B cell (primary cell): ENCODE measurements at regions not wholly inside any gene's neighbourhood (a gene's known extent, or its start where the extent isn't known, plus 50 kb on each side); places are given as distances from the start of the nearest gene placed in this dataset.

Experiments used
- ATAC-seq: fragments of 200-7000 bp; cut with Tn5 transposase; one replicate; pipeline ENCODE4 v1.10.0; 2021; ENCODE audit warnings: low read depth, mild to moderate bottlenecking, moderate number of reproducible peaks, moderate library complexity
- CTCF ChIA-PET: fragments of 350-600 bp; sonication (Branson Sonifier 250); formaldehyde crosslinking; loops from one replicate; lab custom pipeline; 2021; ENCODE audit warnings: antibody characterized with exemption, inconsistent platforms; lab: Charles Lee
- POLR2A ChIA-PET: fragments of 350-600 bp; sonication (Branson Sonifier 250); formaldehyde crosslinking; loops from one replicate; lab custom pipeline; 2021; ENCODE audit warnings: antibody characterized with exemption; lab: Charles Lee
- DNase-seq: peaks from one replicate; pipeline ENCODE4 v3.0.0; 2013
- H2AFZ ChIP-seq: 2 replicates; pipeline ENCODE4 v1.6.1; 2012; ENCODE audit warnings: mild to moderate bottlenecking, low read depth, low read length; ENCODE audit not compliant: insufficient read depth, poor library complexity, severe bottlenecking
- H3K27ac ChIP-seq, 2 donors: 1 replicate in 1 of 2; 2 replicates in 1 of 2; pipeline ENCODE4 v1.5.1; 2012 to 2013; ENCODE audit warnings: low read length in 2 of 2, mild to moderate bottlenecking in 2 of 2, moderate library complexity in 1 of 2
- H3K27me3 ChIP-seq, 4 experiments: fragments of 200-600 bp in 1 of 4; sonication (generic) in 1 of 4; replicated peaks in 1 of 4; 1 replicate in 2 of 4; 2 replicates in 2 of 4; pipeline versions ENCODE4 v1.6.1 to v1.7.0; 2013 to 2016; ENCODE audit warnings: low read length in 3 of 4, mild to moderate bottlenecking in 2 of 4, mixed read lengths in 1 of 4, moderate library complexity in 1 of 4; ENCODE audit not compliant: insufficient read depth in 4 of 4, control insufficient read depth in 3 of 4; ENCODE audit errors: control extremely low read depth in 1 of 4
- H3K36me3 ChIP-seq, 2 experiments: replicated peaks in 1 of 2; 1 replicate in 1 of 2; 2 replicates in 1 of 2; pipeline versions ENCODE4 v1.6.1 to v1.7.1; 2013; ENCODE audit warnings: low read length in 1 of 2; ENCODE audit not compliant: insufficient read depth in 2 of 2, control insufficient read depth in 1 of 2; ENCODE audit errors: control extremely low read depth in 1 of 2, extremely low read depth in 1 of 2
- H3K4me1 ChIP-seq, 2 donors: fragments of 200-600 bp in 1 of 2; sonication (generic) in 1 of 2; 1 replicate in 1 of 2; 2 replicates in 1 of 2; pipeline versions ENCODE4 v1.5.1 to v1.6.1; 2013 to 2017; ENCODE audit warnings: low read length in 2 of 2; ENCODE audit not compliant: control insufficient read depth in 2 of 2, insufficient read depth in 2 of 2
- H3K4me2 ChIP-seq: replicated peaks from 2 replicates; pipeline ENCODE3; 2012; ENCODE audit warnings: mild to moderate bottlenecking, low read depth, low read length; ENCODE audit not compliant: poor library complexity, severe bottlenecking
- H3K4me3 ChIP-seq, 5 experiments: fragments of 200-600 bp in 1 of 5; sonication (generic) in 1 of 5; 1 replicate in 3 of 5; 2 replicates in 2 of 5; pipeline versions ENCODE4 v1.5.1 to v1.7.0; 2011 to 2016; ENCODE audit warnings: low read length in 4 of 5, mild to moderate bottlenecking in 4 of 5, low read depth in 2 of 5, control low read depth in 1 of 5, moderate library complexity in 1 of 5; ENCODE audit not compliant: insufficient read depth in 1 of 5; ENCODE audit errors: control extremely low read depth in 1 of 5, extremely low read depth in 1 of 5
- H3K79me2 ChIP-seq: fragments of 200-600 bp; sonication (generic); one replicate; pipeline ENCODE4 v1.6.0; 2016; ENCODE audit warnings: low read length; ENCODE audit not compliant: control insufficient read depth, insufficient read depth
- H3K9ac ChIP-seq: fragments of 200-600 bp; sonication (generic); 2 replicates; pipeline ENCODE4 v1.6.1; 2017; ENCODE audit warnings: mild to moderate bottlenecking, low read length, moderate library complexity
- H3K9me3 ChIP-seq, 3 donors: one replicate each; pipeline versions ENCODE4 v1.6.1 to v1.7.1; 2013; ENCODE audit warnings: low read length in 2 of 3; ENCODE audit not compliant: control insufficient read depth in 2 of 3, insufficient read depth in 1 of 3; ENCODE audit errors: control extremely low read depth in 1 of 3
- H4K20me1 ChIP-seq: 2 replicates; pipeline ENCODE4 v1.6.0; 2012; ENCODE audit warnings: mild to moderate bottlenecking, low read length; ENCODE audit not compliant: insufficient read depth, control insufficient read depth, poor library complexity, severe bottlenecking
- H3K27ac Mint-ChIP-seq: one replicate; pipeline ENCODE4 v1.8.0; 2021; ENCODE audit warnings: mixed read lengths
- H3K27me3 Mint-ChIP-seq: one replicate; pipeline ENCODE4 v1.8.0; 2021; ENCODE audit warnings: mixed read lengths
- H3K4me1 Mint-ChIP-seq: one replicate; pipeline ENCODE4 v1.8.0; 2021; ENCODE audit warnings: mixed read lengths
- H3K4me3 Mint-ChIP-seq: one replicate; pipeline ENCODE4 v1.8.0; 2021; ENCODE audit warnings: mixed read lengths
- H3K9me3 Mint-ChIP-seq: one replicate; pipeline ENCODE4 v1.8.0; 2022; ENCODE audit warnings: mixed read lengths; ENCODE audit not compliant: insufficient read depth
- EZH2 ChIP-seq: IDR thresholded peaks from 2 replicates; pipeline ENCODE4 v1.6.1; 2012; ENCODE audit warnings: borderline replicate concordance, low read depth, mild to moderate bottlenecking, moderate library complexity, low read length; ENCODE audit not compliant: insufficient read depth, poor library complexity, severe bottlenecking
- WGBS: methylation state at CpG from one replicate; pipeline ENCODE4 v1.1.5; 2013; ENCODE audit warnings: missing lambda C conversion rate; ENCODE audit not compliant: insufficient coverage; 5-methylcytosine and 5-hydroxymethylcytosine counted together
- intact Hi-C: fragments of 100-400 bp; cut with micrococcal nuclease; formaldehyde crosslinking; loops from one replicate; pipeline ENCODE4 v1.10.0; 2022
- TF ChIP-seq, protein P1 (sequence below): fragments of 200-600 bp; IDR thresholded peaks from one replicate; pipeline ENCODE4 v1.8.0; 2022; ENCODE audit warnings: antibody characterized with exemption, mild to moderate bottlenecking

DNA sequence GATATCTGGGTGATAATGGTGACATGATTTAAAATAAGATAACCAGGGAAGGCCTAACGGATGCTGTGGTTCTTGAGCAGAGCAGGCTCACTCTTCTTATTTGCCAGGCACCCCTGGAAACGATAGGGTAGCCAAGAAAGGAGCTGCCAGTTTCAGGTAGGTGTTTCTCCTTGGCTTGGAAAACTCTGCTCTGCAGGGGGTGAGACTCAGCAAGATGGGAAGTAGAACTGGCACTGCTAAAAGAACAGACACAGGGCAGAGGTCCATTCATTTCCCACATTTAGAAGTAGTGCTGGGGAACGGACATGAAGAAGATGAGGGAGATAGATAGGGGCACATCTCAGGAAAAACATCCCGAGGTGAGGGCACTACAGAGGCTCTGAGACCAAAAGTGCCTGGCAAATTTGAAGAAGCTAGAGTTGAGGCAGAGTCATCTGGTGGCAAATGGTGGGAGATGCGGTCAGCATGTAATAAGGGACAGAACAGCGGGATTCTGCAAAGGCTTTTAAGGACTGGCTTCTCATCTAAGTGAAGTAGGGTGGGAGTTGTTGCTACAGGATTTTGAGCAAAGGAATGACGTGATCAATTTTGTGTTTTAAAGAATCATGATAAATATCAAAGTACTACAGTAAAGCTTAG lies 323.4 kb upstream of the PLSCR5 start:
- H3K4me3 Mint-ChIP-seq, result no peak overlapping the region
- Histone ChIP-seq H3K27ac (no peak overlapping the region), H3K27me3 (no peaks in the 10 kb centered on the region), H4K20me1 (no peaks in the 10 kb centered on the region), H3K36me3 (no peaks in the 10 kb centered on the region), H3K4me2 (no peak overlapping the region), H2AFZ (no peak overlapping the region), H3K79me2 (no peaks in the 10 kb centered on the region), H3K4me1 (no peaks in the 10 kb centered on the region), H3K4me3 (no peak overlapping the region), H3K9me3 (peaks cover 0 to 2% (median 0%) of the 10 kb centered on the region in 3 donors), H3K9ac (no peak overlapping the region)
- intact Hi-C loops, result no loop called here
- H3K27ac Mint-ChIP-seq, result no peak overlapping the region
- 76% methylated on average over 6 of the region's 7 CpGs for WGBS
- no peak for TF ChIP-seq EZH2
- TF ChIP-seq, protein P1, sequence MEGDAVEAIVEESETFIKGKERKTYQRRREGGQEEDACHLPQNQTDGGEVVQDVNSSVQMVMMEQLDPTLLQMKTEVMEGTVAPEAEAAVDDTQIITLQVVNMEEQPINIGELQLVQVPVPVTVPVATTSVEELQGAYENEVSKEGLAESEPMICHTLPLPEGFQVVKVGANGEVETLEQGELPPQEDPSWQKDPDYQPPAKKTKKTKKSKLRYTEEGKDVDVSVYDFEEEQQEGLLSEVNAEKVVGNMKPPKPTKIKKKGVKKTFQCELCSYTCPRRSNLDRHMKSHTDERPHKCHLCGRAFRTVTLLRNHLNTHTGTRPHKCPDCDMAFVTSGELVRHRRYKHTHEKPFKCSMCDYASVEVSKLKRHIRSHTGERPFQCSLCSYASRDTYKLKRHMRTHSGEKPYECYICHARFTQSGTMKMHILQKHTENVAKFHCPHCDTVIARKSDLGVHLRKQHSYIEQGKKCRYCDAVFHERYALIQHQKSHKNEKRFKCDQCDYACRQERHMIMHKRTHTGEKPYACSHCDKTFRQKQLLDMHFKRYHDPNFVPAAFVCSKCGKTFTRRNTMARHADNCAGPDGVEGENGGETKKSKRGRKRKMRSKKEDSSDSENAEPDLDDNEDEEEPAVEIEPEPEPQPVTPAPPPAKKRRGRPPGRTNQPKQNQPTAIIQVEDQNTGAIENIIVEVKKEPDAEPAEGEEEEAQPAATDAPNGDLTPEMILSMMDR, result no peak
- no peaks in the 10 kb centered on the region for H3K9me3 Mint-ChIP-seq
- DNase-seq, result no peak
- POLR2A ChIA-PET, result no interaction called here
- H3K4me1 Mint-ChIP-seq, result no peaks in the 10 kb centered on the region
- ATAC-seq, result no peak
- H3K27me3 Mint-ChIP-seq, result no peaks in the 10 kb centered on the region
- CTCF ChIA-PET, result no interaction called here

DNA sequence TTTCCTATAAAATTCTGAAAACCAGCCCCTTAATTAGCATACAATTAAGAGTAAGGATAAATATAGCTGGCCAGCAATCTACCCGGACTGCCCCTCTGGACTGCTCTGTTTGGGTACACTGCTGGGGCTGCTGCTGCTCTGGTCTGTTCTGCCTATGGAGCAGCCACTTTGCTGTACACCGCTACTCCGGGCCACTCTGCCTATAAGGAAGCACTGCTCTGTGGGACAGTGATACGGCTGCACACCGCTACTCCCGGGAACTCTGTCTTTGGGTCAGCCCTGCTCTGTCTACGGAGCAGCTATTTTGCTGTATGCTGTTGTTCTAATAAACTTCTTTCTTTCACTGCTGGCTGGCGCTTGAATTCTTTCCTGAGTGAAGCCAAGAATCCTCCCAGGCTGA lies 316.5 kb upstream of the PLSCR5 start:
- no peak for DNase-seq
- Histone ChIP-seq H3K4me1 (no peaks in the 10 kb centered on the region), H4K20me1 (no peaks in the 10 kb centered on the region), H3K4me3 (no peak overlapping the region), H3K9ac (no peak overlapping the region), H3K36me3 (no peaks in the 10 kb centered on the region), H3K27me3 (no peaks in the 10 kb centered on the region), H3K27ac (no peak overlapping the region), H3K4me2 (no peak overlapping the region), H3K79me2 (no peaks in the 10 kb centered on the region), H3K9me3 (no peaks in the 10 kb centered on the region), H2AFZ (no peak overlapping the region)
- POLR2A ChIA-PET, result no interaction called here
- no peak for TF ChIP-seq EZH2
- TF ChIP-seq, protein P1, result no peak
- Mint-ChIP-seq H3K27ac (no peak overlapping the region), H3K4me1 (no peaks in the 10 kb centered on the region), H3K4me3 (no peak overlapping the region), H3K9me3 (no peaks in the 10 kb centered on the region), H3K27me3 (no peaks in the 10 kb centered on the region)
- intact Hi-C loops, result no loop called here
- no peak for ATAC-seq
- WGBS, result 95% methylated on average over 5 of the region's 8 CpGs
- CTCF ChIA-PET, result no interaction called here
